ENCODE measurements at regions not wholly inside any gene's neighbourhood (a gene's known extent, or its start where the extent isn't known, plus 50 kb on each side); places are given as distances from the start of the nearest gene placed in this dataset.

GRCh38 chr2:103130857-103131256 lies 369.0 kb downstream of the TMEM182 start:
- TF ChIP-seq, protein P1, sequence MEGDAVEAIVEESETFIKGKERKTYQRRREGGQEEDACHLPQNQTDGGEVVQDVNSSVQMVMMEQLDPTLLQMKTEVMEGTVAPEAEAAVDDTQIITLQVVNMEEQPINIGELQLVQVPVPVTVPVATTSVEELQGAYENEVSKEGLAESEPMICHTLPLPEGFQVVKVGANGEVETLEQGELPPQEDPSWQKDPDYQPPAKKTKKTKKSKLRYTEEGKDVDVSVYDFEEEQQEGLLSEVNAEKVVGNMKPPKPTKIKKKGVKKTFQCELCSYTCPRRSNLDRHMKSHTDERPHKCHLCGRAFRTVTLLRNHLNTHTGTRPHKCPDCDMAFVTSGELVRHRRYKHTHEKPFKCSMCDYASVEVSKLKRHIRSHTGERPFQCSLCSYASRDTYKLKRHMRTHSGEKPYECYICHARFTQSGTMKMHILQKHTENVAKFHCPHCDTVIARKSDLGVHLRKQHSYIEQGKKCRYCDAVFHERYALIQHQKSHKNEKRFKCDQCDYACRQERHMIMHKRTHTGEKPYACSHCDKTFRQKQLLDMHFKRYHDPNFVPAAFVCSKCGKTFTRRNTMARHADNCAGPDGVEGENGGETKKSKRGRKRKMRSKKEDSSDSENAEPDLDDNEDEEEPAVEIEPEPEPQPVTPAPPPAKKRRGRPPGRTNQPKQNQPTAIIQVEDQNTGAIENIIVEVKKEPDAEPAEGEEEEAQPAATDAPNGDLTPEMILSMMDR (IDR thresholded peaks at IDR 0.05), result no peak
- TF ChIP-seq POLR2A (IDR thresholded peaks at IDR 0.05), result no peak
- Histone ChIP-seq H3K4me3 (no peak overlapping the region), H3K9me3 (replicated peaks in 1 of 3) (no peaks in the 10 kb centered on the region), H3K36me3 (replicated peaks in 1 of 2) (no peaks in the 10 kb centered on the region), H3K27me3 (no peaks in the 10 kb centered on the region), H3K4me1 (replicated peaks in 1 of 2) (no peaks in the 10 kb centered on the region), H3K27ac (no peak overlapping the region)
- WGBS, 4 donors, result 78 to 92% (median 90%) methylated on average over 1 of the region's 1 CpG
- DNase-seq, result no peak
- intact Hi-C loops (cut with DNase I), result no loop called here

- intact Hi-C loops (cut with DNase I), result no loop called here
- Histone ChIP-seq H3K27ac (no peak overlapping the region), H3K27me3 (no peaks in the 10 kb centered on the region), H3K9me3 (replicated peaks in 1 of 3) (no peaks in the 10 kb centered on the region), H3K36me3 (replicated peaks in 1 of 2) (no peaks in the 10 kb centered on the region), H3K4me3 (no peak overlapping the region), H3K4me1 (replicated peaks in 1 of 2) (no peaks in the 10 kb centered on the region)
- 55 to 66% (median 60%) methylated on average over 2 of the region's 2 CpGs for WGBS, 4 donors
- no peak for DNase-seq
- TF ChIP-seq, protein P1 (IDR thresholded peaks at IDR 0.05), result no peak
- TF ChIP-seq POLR2A (IDR thresholded peaks at IDR 0.05), result no peak
Observed at GRCh38 chr2:103132536-103133217, 370.8 kb downstream of the TMEM182 start.

DNA sequence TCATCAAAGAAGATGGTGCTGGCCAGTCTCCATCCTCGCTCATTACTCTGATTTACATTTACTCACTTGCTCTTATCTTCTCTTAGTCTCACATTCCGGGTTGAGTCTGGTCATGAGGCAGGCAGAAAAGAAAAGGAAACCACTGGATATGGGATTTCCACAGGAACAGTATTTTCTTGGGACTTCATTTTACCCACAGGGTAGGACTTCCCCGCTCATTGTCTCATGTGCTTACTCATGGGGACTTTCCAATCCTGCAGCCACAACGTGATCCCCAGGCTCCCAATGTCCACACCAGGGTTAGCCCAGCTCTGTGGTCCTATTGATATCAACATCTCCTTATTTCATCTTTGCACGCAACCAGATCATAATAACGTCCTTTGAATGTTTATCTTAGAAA lies 373.8 kb downstream of the TMEM182 start:
- H3K36me3 ChIP-seq (replicated peaks in 1 of 2), result no peaks in the 10 kb centered on the region
- TF ChIP-seq, protein P1 (IDR thresholded peaks at IDR 0.05), result no peak
- no peak for TF ChIP-seq POLR2A (IDR thresholded peaks at IDR 0.05)
- 69 to 72% (median 71%) methylated on average over 6 of the region's 6 CpGs for WGBS, 4 donors
- no peaks in the 10 kb centered on the region for H3K9me3 ChIP-seq (replicated peaks in 1 of 3)
- H3K4me1 ChIP-seq (replicated peaks in 1 of 2), result no peaks in the 10 kb centered on the region
- H3K27ac ChIP-seq, result no peak overlapping the region
- H3K4me3 ChIP-seq, result no peak overlapping the region
- H3K27me3 ChIP-seq, result no peaks in the 10 kb centered on the region
- intact Hi-C loops (cut with DNase I), result no loop called here
- no peak for DNase-seq

GRCh38 chr2:103138123-103138901 lies 376.5 kb downstream of the TMEM182 start:
- Histone ChIP-seq H3K36me3 (replicated peaks in 1 of 2) (no peaks in the 10 kb centered on the region), H3K27me3 (no peaks in the 10 kb centered on the region), H3K4me3 (no peak overlapping the region), H3K27ac (no peak overlapping the region), H3K9me3 (replicated peaks in 1 of 3) (no peaks in the 10 kb centered on the region), H3K4me1 (replicated peaks in 1 of 2) (no peaks in the 10 kb centered on the region)
- TF ChIP-seq POLR2A (IDR thresholded peaks at IDR 0.05), result no peak
- TF ChIP-seq, protein P1 (IDR thresholded peaks at IDR 0.05), result no peak
- WGBS, 4 donors, result 71 to 76% (median 72%) methylated on average over 5 of the region's 5 CpGs
- intact Hi-C loops (cut with DNase I), result no loop called here
- no peak for DNase-seq

All from adrenal gland (tissue), 9 donors.